DOHH2 (cell line): ENCODE measurements at regions not wholly inside any gene's neighbourhood (a gene's known extent, or its start where the extent isn't known, plus 50 kb on each side); places are given as distances from the start of the nearest gene placed in this dataset.

Experiments used
- CTCF ChIP-seq: fragments of 200-600 bp; sonication (generic); IDR thresholded peaks from one replicate; pipeline ENCODE4 v1.5.1; 2014; ENCODE audit warnings: antibody characterized with exemption, mild to moderate bottlenecking, low read depth, low read length; ENCODE audit not compliant: poor library complexity, severe bottlenecking
- EZH2phosphoT487 ChIP-seq: fragments of 200-600 bp; sonication (generic); IDR thresholded peaks from 2 replicates; pipeline ENCODE4 v1.6.1; 2017; ENCODE audit warnings: borderline replicate concordance, mild to moderate bottlenecking, antibody characterized with exemption, low read length, moderate library complexity, mixed read lengths

- TF ChIP-seq CTCF (no peak), EZH2phosphoT487 (no peak)
These were observed 145.4 kb upstream of the EYS start for GRCh38 chr6:65852369-65852852.
